Aorta (tissue), 5 donors: ENCODE measurements at regions not wholly inside any gene's neighbourhood (a gene's known extent, or its start where the extent isn't known, plus 50 kb on each side); places are given as distances from the start of the nearest gene placed in this dataset.
"Not testable (repeated sequence)": the region's sequence is repeated elsewhere in the genome, so short reads cannot be mapped to it uniquely, and the experiment has no call there.

Experiments
- ATAC-seq: fragments of 200-7000 bp; cut with Tn5 transposase; one replicate; pipeline ENCODE4 v1.9.1; 2022; ENCODE audit warnings: moderate library complexity; ENCODE audit not compliant: low FRiP score
- DNase-seq, 2 donors: peaks; one replicate each; pipeline ENCODE4 v3.0.0-alpha.2; 2020
- H3K27ac ChIP-seq, 2 donors: one replicate each; pipeline ENCODE4 v1.5.1; 2013; ENCODE audit warnings: low read length in 2 of 2, mild to moderate bottlenecking in 2 of 2, moderate library complexity in 2 of 2, control low read depth in 1 of 2, inconsistent platforms in 1 of 2, low read depth in 1 of 2
- H3K27me3 ChIP-seq, 2 donors: one replicate each; pipeline ENCODE4 v1.6.1; 2013; ENCODE audit warnings: control low read depth in 1 of 2, low read length in 1 of 2, mild to moderate bottlenecking in 1 of 2, moderate library complexity in 1 of 2; ENCODE audit not compliant: insufficient read depth in 2 of 2, control insufficient read depth in 1 of 2
- H3K36me3 ChIP-seq, 2 donors: one replicate each; pipeline ENCODE4 v1.6.1; 2013; ENCODE audit warnings: control low read depth in 1 of 2, low read length in 1 of 2, mild to moderate bottlenecking in 1 of 2; ENCODE audit not compliant: insufficient read depth in 2 of 2, control insufficient read depth in 1 of 2
- H3K4me1 ChIP-seq, 2 donors: one replicate each; pipeline ENCODE4 v1.6.1; 2013; ENCODE audit warnings: low read length in 2 of 2, control low read depth in 1 of 2, mild to moderate bottlenecking in 1 of 2, moderate library complexity in 1 of 2; ENCODE audit not compliant: insufficient read depth in 2 of 2, control insufficient read depth in 1 of 2
- H3K4me3 ChIP-seq, 2 donors: one replicate each; pipeline ENCODE4 v1.5.1; 2013; ENCODE audit warnings: low read length in 2 of 2, control low read depth in 1 of 2, mild to moderate bottlenecking in 1 of 2
- H3K9me3 ChIP-seq: one replicate; pipeline ENCODE4 v1.6.1; 2013; ENCODE audit warnings: mild to moderate bottlenecking, low read length; ENCODE audit not compliant: control insufficient read depth
- WGBS, 2 donors: extraction: QIAGEN DNeasy Blood & Tissue Kit; methylation state at CpG; one replicate each; pipeline ENCODE4 v1.1.7; 2013; 5-methylcytosine and 5-hydroxymethylcytosine counted together
- intact Hi-C, 2 donors: fragments of 100-400 bp; cut with DNase I; formaldehyde crosslinking; loops; one replicate each; pipeline versions ENCODE4 v1.14.2 to v1.15.0; 2022
- donor health status: healthy with polysubstance abuse.
- donor health status: Bipolar disorder and iron deficiency.
- donor health status: DM: no; HTN: no; CAD: no.
- donor health status: DM: no; HTN: no; CAD: no.
- donor health status: DM: yes; HTN: yes; CAD: no.

DNA sequence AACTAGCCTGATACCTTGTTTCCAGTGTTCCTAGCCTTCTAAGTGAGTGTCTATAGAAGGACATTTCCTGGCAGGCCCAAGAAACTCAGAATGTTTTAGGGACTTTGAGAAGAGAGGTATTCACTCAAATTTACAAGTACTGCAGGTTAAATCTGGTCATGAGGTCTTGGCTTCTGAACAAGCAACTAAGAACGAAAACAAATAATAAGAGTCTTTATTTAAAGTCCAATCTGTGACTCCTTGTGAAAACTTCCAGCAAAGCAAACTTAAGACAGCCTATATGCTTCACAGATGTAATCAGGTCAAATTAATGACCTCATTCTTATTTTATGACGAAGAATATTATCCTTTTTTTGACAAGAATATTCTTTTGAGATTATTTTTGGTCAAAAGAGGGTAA, 79.4 kb upstream of the PRSS16 start:
- Histone ChIP-seq H3K36me3 (no peaks in the 10 kb centered on the region), H3K9me3 (no peaks in the 10 kb centered on the region), H3K4me3 (no peak overlapping the region), H3K27ac (no peak overlapping the region), H3K4me1 (no peaks in the 10 kb centered on the region), H3K27me3 (no peaks in the 10 kb centered on the region)
- no peak for DNase-seq
- 37 to 51% methylated on average over 2 of the region's 2 CpGs for WGBS, 2 donors
- ATAC-seq, result no peak
- intact Hi-C loops, result no loop called here

DNA sequence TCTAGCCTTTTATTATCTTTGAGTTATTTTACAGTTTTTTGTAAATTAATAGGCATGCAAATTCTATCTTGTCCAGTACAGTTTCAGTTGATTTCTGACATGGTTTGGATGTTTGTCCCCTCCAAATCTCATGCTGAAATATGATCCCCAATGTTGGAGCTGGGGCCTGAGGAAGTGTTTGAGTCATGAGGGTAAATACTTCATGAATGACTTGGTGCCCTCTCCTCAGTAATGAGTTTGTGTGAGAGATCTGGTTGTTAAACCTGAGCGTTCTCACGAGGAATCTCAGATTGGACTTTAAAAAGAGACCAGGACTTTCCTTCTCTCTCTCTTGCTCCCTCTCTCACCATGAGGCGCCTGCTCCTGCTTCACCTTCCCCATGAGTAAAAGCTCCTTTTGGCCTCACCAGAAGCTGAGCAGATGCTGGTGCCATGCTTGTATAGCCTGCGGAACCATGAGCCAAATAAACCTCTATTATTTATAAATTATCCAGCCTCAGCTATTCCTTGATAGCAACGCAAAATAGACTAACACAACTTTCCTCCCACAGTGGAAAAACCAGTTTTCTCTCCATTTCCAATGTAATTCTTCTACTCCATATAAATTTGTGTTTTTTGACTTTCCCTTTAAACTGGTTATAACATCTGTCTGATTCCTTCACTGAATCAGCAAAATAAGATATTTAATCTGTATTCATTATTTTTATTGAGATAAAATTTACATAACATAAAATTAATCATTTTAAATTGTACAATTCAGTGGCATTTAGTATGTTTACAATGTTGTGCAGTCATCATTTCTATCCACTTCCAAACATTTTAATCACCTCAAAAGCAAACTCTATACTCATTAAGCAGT, 78.7 kb upstream of the PRSS16 start:
- 59 to 65% methylated on average over 5 of the region's 5 CpGs for WGBS, 2 donors
- no peaks in the 10 kb centered on the region for H3K9me3 ChIP-seq
- H3K4me1 ChIP-seq, result no peaks in the 10 kb centered on the region
- DNase-seq, result no peak
- no peak overlapping the region for H3K27ac ChIP-seq
- intact Hi-C loops, result no loop called here
- no peak for ATAC-seq
- H3K4me3 ChIP-seq, result no peak overlapping the region
- no peaks in the 10 kb centered on the region for H3K27me3 ChIP-seq
- H3K36me3 ChIP-seq, result no peaks in the 10 kb centered on the region

DNA sequence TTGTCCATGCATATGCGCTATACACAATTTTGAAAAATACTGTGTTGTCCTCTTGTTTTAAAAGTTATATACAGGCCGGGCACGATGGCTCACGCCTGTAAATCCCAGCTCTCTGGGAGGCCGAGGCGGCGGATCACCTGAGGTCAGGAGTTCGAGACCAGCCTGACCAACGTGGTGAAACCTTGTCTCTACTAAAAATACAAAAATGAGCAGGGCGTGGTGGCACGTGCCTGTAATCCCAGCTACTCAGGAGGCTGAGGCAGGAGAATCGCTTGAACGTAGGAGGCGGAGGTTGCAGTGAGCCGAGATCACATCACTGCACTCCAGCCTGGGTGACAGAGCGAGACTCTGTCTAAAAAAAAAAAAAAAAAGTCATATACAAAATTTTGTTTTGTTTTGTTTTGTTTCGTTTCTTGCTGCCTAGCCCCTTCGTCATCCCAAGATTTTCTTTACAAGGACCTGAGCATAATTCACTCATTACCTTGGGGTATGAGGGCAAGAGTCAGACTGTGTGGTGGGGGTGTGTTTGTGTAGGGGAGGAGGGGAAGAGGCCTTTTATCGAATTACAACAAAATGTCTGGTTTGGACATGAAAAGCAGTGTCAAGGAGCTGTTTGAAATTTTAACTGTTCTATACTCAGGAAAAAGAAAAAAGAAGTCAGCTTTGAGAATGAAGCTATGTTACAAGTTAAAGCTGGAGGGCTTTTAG, 74.8 kb upstream of the PRSS16 start:
- intact Hi-C loops, result loop anchor here in 1 of 2 donors (10.0 kb wide), 1 partner anchor 302 kb away; the partner anchor contains the start of gene ZNF184
- DNase-seq, H3K36me3 ChIP-seq, H3K4me1 ChIP-seq, H3K9me3 ChIP-seq, H3K27me3 ChIP-seq, ATAC-seq, H3K4me3 ChIP-seq, H3K27ac ChIP-seq: not testable (repeated sequence)
- 77 to 79% methylated on average over 19 of the region's 19 CpGs for WGBS, 2 donors

DNA sequence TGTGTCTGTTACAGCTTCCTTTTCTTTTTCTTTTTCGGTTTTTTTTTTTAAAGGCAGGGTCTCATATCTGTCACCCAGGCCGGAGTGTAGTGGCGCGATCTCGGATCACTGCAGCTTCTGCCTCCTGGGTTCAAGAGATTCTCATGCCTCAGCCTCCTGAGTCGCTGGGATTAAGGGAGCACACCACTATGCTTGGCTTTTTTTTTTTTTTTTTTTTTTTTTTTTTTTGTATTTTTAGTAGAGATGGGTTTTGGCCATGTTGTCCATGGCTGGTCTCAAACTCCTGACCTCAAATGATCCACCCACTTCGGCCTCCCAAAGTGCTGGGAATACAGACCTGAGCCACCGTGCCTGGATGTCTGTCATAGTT, 74.3 kb upstream of the PRSS16 start:
- intact Hi-C loops, result loop anchor here in 1 of 2 donors (10.0 kb wide), 1 partner anchor 302 kb away; the partner anchor contains the start of gene ZNF184
- not testable (repeated sequence) for DNase-seq, H3K4me3 ChIP-seq, ATAC-seq, H3K36me3 ChIP-seq, H3K27ac ChIP-seq, H3K4me1 ChIP-seq, H3K9me3 ChIP-seq, H3K27me3 ChIP-seq
- 75 to 76% methylated on average over 8 of the region's 8 CpGs for WGBS, 2 donors

DNA sequence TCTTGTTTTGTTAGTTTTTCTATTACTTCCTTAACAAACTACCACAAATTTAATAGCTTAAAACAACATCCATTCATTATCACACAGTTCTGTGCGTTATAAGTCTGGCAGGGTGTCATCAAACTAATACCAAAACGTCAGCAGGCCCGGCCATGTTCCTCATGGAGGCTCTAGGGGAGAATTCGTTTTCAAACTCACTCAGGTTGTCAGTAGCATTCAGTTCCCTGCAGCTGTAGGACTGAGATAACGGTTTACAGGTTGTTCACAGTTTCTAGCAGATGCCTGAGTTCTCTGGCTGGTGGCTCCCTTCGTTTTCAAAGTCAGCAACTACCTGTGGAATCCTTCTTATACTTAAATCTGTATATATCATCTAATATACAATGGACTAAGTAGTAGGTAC, 72.5 kb upstream of the PRSS16 start:
- WGBS, 2 donors, result 46 to 51% methylated on average over 6 of the region's 6 CpGs
- DNase-seq (no peak), ATAC-seq (no peak)
- Histone ChIP-seq H3K4me3 (no peak overlapping the region), H3K36me3 (no peaks in the 10 kb centered on the region), H3K4me1 (no peaks in the 10 kb centered on the region), H3K27ac (no peak overlapping the region), H3K9me3 (no peaks in the 10 kb centered on the region), H3K27me3 (no peaks in the 10 kb centered on the region)
- intact Hi-C loops, result loop anchor here (5.0 to 10.0 kb wide), 4 partner anchors 300 to 727 kb away; partner anchors contain the start of gene ZNF184 (in 1 of the 2)

DNA sequence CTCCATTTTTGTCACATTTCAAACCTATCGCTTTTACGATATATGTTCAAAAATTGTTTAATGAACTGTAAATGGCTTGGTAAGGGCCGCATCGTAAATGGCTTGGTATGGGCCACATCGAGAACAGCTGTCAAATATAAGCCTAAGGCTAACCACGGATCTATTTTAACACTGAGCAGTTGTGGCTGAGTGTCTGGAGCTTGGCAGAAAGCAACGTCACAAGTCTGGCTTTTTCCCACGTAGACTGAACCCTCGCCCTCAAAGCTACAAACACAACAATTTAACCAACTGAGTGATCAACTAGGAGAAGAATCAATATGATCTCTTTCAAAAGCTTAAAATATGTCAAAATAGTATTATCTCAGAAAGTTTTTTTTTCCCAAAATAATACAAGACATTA, 71.4 kb upstream of the PRSS16 start:
- Histone ChIP-seq H3K36me3 (no peaks in the 10 kb centered on the region), H3K4me3 (no peak overlapping the region)

DNA sequence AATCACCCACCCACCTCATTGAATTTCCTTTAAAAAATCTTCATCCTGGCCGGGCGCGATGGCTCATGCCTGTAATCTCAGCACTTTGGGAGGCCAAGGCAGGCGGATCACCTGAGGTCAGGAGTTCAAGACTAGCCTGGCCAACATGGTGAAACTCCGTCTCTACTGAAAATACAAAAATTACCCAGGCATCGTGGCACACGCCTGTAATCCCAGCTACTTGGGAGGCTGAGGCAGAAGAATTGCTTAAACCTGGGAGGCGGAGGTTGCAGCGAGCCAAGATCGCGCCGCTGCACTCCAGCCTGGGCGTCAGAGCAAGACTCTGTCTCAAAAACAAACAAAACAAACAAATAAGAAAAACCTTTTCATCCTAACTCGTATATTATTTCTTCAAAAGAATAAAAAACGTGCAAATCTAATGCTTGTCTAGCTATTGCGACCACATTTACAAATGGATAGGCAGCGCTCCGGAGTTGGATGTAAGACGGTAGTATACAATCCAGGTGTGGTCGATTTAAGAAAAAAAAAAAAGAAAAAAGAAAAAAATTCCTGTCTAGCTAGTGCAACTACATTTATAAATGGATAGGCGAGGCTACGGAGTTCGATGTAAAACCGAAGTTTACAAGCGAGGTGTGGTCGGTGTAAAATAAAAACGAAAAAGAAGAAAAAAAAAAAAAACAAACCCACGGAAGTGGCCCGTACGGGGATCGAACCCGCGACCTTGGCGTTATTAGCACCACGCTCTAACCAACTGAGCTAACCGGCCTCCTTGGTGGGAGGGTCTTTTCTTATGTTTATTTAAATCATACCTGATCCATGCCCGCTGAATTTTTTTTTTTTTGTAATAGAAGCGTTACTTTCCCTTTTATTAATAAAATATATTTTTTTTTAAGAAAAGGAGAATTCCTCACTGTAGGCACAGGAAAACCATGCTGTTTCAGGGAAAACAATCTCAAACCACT, 70.7 kb upstream of the PRSS16 start:
- no peaks in the 10 kb centered on the region for H3K36me3 ChIP-seq
- no peaks in the 10 kb centered on the region for H3K27me3 ChIP-seq
- H3K9me3 ChIP-seq, result no peaks in the 10 kb centered on the region
- H3K4me1 ChIP-seq, result no peaks in the 10 kb centered on the region
- peak overlapping the region in 1 of 2 donors; percentile 83 for H3K27ac ChIP-seq
- DNase-seq (peak; percentile 67 to 86), ATAC-seq (peak; percentile 93)
- 6 to 8% methylated on average over 38 of the region's 38 CpGs for WGBS, 2 donors
- H3K4me3 ChIP-seq, result peak overlapping the region; percentile 91 to 98
- intact Hi-C loops, result loop anchor here (2.0 to 10.0 kb wide), 5 partner anchors 298 to 725 kb away; partner anchors contain the start of gene ZNF184 (in 1 of the 2)

More for the DNA sequence above, 71.4 kb upstream of the PRSS16 start:
- Histone ChIP-seq H3K27me3 (no peaks in the 10 kb centered on the region), H3K27ac (no peak overlapping the region), H3K9me3 (no peaks in the 10 kb centered on the region), H3K4me1 (no peaks in the 10 kb centered on the region)
- intact Hi-C loops, result loop anchor here (2.0 to 10.0 kb wide), 5 partner anchors 299 to 726 kb away; partner anchors contain the start of gene ZNF184 (in 1 of the 2)
- 40% methylated on average over 9 of the region's 9 CpGs for WGBS, 2 donors
- ATAC-seq (no peak), DNase-seq (no peak)
